ENCODE measurements at regions not wholly inside any gene's neighbourhood (a gene's known extent, or its start where the extent isn't known, plus 50 kb on each side); places are given as distances from the start of the nearest gene placed in this dataset.

DNA sequence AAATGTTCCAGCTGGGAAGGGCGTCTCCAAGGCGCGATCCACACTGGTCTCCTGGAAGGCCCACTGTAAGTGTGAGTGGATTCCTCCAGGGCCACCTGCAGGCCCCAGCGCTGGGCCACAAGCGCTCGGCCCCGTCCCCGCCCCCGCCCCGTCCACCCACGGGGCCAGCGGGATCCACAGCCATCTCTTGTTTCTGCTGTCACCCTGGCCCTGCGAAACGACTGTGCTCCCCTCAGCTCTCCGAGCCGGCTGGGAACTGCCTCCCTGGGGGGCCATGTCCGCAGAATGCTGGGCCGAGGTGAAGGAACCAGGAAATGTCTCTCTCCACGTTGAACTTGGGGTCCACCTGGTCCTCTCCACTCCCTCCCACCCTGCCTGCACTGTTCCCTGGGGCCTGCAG, 1955.2 kb downstream of the TP53TG3F start (continued):
- no peak for TF ChIP-seq RELA (CRISPR knock-in tag; IDR thresholded peaks at IDR 0.05; ENCODE audit: borderline replicate concordance)

DNA sequence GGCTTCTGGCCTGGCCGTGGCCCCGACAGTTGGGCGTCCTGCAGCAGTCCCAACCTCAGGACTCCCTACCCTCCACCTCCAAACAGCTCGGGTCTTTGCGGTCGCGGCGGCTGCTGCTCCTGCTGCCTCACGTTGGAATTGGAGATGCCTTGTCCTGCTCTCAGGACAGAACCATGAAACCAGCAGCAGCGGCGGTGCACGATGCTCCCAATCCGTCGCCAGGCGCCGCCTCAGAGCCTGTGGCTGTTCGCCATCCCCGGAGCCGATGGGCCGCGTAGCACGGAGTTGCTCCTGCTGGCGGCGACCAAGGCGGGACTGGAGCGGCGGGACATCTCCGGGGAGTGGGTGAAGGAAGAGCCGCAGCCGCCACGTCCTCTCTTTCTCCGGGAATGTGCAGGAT, 1965.9 kb downstream of the TP53TG3F start:
- peaks cover 84% of the 10 kb centered on the region for H3K9me3 Mint-ChIP-seq
- no peak overlapping the region for H3K27ac Mint-ChIP-seq
- DNase-seq (ENCODE audit: low spot score), result no peak
- no peak overlapping the region for H3K4me3 Mint-ChIP-seq
- H3K27me3 Mint-ChIP-seq (ENCODE audit: low read depth), result peaks cover 1% of the 10 kb centered on the region
- ChIA-PET CTCF (no interaction called here), POLR2A (no interaction called here)
- H3K36me3 Mint-ChIP-seq, result peaks cover 61% of the 10 kb centered on the region
- TF ChIP-seq, protein P1, sequence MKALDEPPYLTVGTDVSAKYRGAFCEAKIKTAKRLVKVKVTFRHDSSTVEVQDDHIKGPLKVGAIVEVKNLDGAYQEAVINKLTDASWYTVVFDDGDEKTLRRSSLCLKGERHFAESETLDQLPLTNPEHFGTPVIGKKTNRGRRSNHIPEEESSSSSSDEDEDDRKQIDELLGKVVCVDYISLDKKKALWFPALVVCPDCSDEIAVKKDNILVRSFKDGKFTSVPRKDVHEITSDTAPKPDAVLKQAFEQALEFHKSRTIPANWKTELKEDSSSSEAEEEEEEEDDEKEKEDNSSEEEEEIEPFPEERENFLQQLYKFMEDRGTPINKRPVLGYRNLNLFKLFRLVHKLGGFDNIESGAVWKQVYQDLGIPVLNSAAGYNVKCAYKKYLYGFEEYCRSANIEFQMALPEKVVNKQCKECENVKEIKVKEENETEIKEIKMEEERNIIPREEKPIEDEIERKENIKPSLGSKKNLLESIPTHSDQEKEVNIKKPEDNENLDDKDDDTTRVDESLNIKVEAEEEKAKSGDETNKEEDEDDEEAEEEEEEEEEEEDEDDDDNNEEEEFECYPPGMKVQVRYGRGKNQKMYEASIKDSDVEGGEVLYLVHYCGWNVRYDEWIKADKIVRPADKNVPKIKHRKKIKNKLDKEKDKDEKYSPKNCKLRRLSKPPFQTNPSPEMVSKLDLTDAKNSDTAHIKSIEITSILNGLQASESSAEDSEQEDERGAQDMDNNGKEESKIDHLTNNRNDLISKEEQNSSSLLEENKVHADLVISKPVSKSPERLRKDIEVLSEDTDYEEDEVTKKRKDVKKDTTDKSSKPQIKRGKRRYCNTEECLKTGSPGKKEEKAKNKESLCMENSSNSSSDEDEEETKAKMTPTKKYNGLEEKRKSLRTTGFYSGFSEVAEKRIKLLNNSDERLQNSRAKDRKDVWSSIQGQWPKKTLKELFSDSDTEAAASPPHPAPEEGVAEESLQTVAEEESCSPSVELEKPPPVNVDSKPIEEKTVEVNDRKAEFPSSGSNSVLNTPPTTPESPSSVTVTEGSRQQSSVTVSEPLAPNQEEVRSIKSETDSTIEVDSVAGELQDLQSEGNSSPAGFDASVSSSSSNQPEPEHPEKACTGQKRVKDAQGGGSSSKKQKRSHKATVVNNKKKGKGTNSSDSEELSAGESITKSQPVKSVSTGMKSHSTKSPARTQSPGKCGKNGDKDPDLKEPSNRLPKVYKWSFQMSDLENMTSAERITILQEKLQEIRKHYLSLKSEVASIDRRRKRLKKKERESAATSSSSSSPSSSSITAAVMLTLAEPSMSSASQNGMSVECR (CRISPR knock-in tag; IDR thresholded peaks at IDR 0.05; ENCODE audit: borderline replicate concordance), result no peak
- TF ChIP-seq, protein P2, sequence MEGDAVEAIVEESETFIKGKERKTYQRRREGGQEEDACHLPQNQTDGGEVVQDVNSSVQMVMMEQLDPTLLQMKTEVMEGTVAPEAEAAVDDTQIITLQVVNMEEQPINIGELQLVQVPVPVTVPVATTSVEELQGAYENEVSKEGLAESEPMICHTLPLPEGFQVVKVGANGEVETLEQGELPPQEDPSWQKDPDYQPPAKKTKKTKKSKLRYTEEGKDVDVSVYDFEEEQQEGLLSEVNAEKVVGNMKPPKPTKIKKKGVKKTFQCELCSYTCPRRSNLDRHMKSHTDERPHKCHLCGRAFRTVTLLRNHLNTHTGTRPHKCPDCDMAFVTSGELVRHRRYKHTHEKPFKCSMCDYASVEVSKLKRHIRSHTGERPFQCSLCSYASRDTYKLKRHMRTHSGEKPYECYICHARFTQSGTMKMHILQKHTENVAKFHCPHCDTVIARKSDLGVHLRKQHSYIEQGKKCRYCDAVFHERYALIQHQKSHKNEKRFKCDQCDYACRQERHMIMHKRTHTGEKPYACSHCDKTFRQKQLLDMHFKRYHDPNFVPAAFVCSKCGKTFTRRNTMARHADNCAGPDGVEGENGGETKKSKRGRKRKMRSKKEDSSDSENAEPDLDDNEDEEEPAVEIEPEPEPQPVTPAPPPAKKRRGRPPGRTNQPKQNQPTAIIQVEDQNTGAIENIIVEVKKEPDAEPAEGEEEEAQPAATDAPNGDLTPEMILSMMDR (IDR thresholded peaks at IDR 0.05), result no peak
- TF ChIP-seq, protein P3, sequence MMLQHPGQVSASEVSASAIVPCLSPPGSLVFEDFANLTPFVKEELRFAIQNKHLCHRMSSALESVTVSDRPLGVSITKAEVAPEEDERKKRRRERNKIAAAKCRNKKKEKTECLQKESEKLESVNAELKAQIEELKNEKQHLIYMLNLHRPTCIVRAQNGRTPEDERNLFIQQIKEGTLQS (CRISPR knock-in tag; conservative IDR thresholded peaks at IDR 0.05), result no peak
- TF ChIP-seq NFE2L1 (CRISPR knock-in tag; IDR thresholded peaks at IDR 0.05), result no peak
- no peak for TF ChIP-seq IRF2 (CRISPR knock-in tag; IDR thresholded peaks at IDR 0.05; ENCODE audit: borderline replicate concordance, low read depth)
- TF ChIP-seq TP53 (CRISPR knock-in tag; IDR thresholded peaks at IDR 0.05), result no peak
- TF ChIP-seq ETV6 (CRISPR knock-in tag; IDR thresholded peaks at IDR 0.05), result no peak
- TF ChIP-seq MXD4 (CRISPR knock-in tag; IDR thresholded peaks at IDR 0.05; ENCODE audit: borderline replicate concordance), result no peak
- TF ChIP-seq, protein P4, sequence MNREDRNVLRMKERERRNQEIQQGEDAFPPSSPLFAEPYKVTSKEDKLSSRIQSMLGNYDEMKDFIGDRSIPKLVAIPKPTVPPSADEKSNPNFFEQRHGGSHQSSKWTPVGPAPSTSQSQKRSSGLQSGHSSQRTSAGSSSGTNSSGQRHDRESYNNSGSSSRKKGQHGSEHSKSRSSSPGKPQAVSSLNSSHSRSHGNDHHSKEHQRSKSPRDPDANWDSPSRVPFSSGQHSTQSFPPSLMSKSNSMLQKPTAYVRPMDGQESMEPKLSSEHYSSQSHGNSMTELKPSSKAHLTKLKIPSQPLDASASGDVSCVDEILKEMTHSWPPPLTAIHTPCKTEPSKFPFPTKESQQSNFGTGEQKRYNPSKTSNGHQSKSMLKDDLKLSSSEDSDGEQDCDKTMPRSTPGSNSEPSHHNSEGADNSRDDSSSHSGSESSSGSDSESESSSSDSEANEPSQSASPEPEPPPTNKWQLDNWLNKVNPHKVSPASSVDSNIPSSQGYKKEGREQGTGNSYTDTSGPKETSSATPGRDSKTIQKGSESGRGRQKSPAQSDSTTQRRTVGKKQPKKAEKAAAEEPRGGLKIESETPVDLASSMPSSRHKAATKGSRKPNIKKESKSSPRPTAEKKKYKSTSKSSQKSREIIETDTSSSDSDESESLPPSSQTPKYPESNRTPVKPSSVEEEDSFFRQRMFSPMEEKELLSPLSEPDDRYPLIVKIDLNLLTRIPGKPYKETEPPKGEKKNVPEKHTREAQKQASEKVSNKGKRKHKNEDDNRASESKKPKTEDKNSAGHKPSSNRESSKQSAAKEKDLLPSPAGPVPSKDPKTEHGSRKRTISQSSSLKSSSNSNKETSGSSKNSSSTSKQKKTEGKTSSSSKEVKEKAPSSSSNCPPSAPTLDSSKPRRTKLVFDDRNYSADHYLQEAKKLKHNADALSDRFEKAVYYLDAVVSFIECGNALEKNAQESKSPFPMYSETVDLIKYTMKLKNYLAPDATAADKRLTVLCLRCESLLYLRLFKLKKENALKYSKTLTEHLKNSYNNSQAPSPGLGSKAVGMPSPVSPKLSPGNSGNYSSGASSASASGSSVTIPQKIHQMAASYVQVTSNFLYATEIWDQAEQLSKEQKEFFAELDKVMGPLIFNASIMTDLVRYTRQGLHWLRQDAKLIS (CRISPR knock-in tag; IDR thresholded peaks at IDR 0.05; ENCODE audit: borderline replicate concordance), result no peak
- no peak for TF ChIP-seq TEAD4 (CRISPR knock-in tag; IDR thresholded peaks at IDR 0.05)
- TF ChIP-seq NR3C1 (CRISPR knock-in tag; conservative IDR thresholded peaks at IDR 0.05; ENCODE audit: low read depth), result no peak
- no peak for TF ChIP-seq ELF4 (CRISPR knock-in tag; IDR thresholded peaks at IDR 0.05; ENCODE audit: low read depth)
- no peak for TF ChIP-seq ZNF263 (CRISPR knock-in tag; IDR thresholded peaks at IDR 0.05; ENCODE audit: low read depth)
- TF ChIP-seq OVOL2 (CRISPR knock-in tag; IDR thresholded peaks at IDR 0.05; ENCODE audit: borderline replicate concordance), result no peak
- TF ChIP-seq ZNF423 (CRISPR knock-in tag; IDR thresholded peaks at IDR 0.05), result no peak
- H3K4me1 Mint-ChIP-seq, result no peaks in the 10 kb centered on the region
- no peak for ATAC-seq

All from WTC11 (cell line).